SJSA1 (cell line): ENCODE measurements at regions not wholly inside any gene's neighbourhood (a gene's known extent, or its start where the extent isn't known, plus 50 kb on each side); places are given as distances from the start of the nearest gene placed in this dataset.

Experiments used
- DNase-seq, 2 experiments: peaks; one replicate each; pipeline ENCODE4 v3.0.0-alpha.2; 2015 to 2020; ENCODE audit warnings: low spot score in 2 of 2, low read depth in 1 of 2
- H3K27ac ChIP-seq: fragments of 250-450 bp; sonication (Bioruptor Pico); 2 replicates; pipeline ENCODE4 v1.5.1; 2020; ENCODE audit warnings: mild to moderate bottlenecking, moderate library complexity
- H3K27me3 ChIP-seq: fragments of 250-450 bp; sonication (Bioruptor Pico); replicated peaks from 2 replicates; pipeline ENCODE4 v1.5.1; 2020; ENCODE audit warnings: mild to moderate bottlenecking, moderate library complexity
- H3K36me3 ChIP-seq: fragments of 250-450 bp; sonication (Bioruptor Pico); 2 replicates; pipeline ENCODE4 v1.5.1; 2020; ENCODE audit warnings: mild to moderate bottlenecking
- H3K4me1 ChIP-seq: fragments of 250-450 bp; sonication (Bioruptor Pico); replicated peaks from 2 replicates; pipeline ENCODE4 v1.6.1; 2021; ENCODE audit warnings: mild to moderate bottlenecking
- H3K4me3 ChIP-seq: fragments of 250-450 bp; sonication (Bioruptor Pico); 2 replicates; pipeline ENCODE4 v1.5.1; 2020; ENCODE audit warnings: mild to moderate bottlenecking
- H3K9me3 ChIP-seq: fragments of 250-450 bp; sonication (Bioruptor Pico); replicated peaks from 2 replicates; pipeline ENCODE4 v1.5.1; 2020; ENCODE audit warnings: mild to moderate bottlenecking

GRCh38 chr2:76464310-76464709 is 753.6 kb upstream of the GCFC2 start:
- Histone ChIP-seq H3K27me3 (no peaks in the 10 kb centered on the region), H3K4me3 (no peak overlapping the region), H3K4me1 (no peaks in the 10 kb centered on the region), H3K9me3 (no peaks in the 10 kb centered on the region), H3K36me3 (no peaks in the 10 kb centered on the region), H3K27ac (no peak overlapping the region)
- no peak for DNase-seq

- H3K4me3 ChIP-seq: no peak overlapping the region
- no peaks in the 10 kb centered on the region for H3K9me3 ChIP-seq
- H3K36me3 ChIP-seq: no peaks in the 10 kb centered on the region
- no peak overlapping the region for H3K27ac ChIP-seq
- H3K4me1 ChIP-seq: no peaks in the 10 kb centered on the region
- 0 out of 2 replicates have a peak, but pooled peaks cover 4% of the 10 kb centered on the region for H3K27me3 ChIP-seq
- no peak for DNase-seq
These were observed 750.7 kb upstream of the GCFC2 start for GRCh38 chr2:76461431-76461830.

GRCh38 chr2:76455910-76456309 is 745.2 kb upstream of the GCFC2 start:
- DNase-seq: no peak
- Histone ChIP-seq H3K9me3 (no peaks in the 10 kb centered on the region), H3K27ac (no peak overlapping the region), H3K36me3 (no peaks in the 10 kb centered on the region), H3K4me1 (no peaks in the 10 kb centered on the region), H3K27me3 (0 out of 2 replicates have a peak, but pooled peaks cover 4% of the 10 kb centered on the region), H3K4me3 (no peak overlapping the region)

- Histone ChIP-seq H3K4me3 (no peak overlapping the region), H3K9me3 (no peaks in the 10 kb centered on the region), H3K27me3 (no peaks in the 10 kb centered on the region), H3K27ac (no peak overlapping the region), H3K36me3 (no peaks in the 10 kb centered on the region), H3K4me1 (no peaks in the 10 kb centered on the region)
- no peak for DNase-seq
These were observed 739.3 kb upstream of the GCFC2 start for GRCh38 chr2:76450024-76450475.

- no peak for DNase-seq
- Histone ChIP-seq H3K36me3 (no peaks in the 10 kb centered on the region), H3K9me3 (no peaks in the 10 kb centered on the region), H3K27me3 (no peaks in the 10 kb centered on the region), H3K4me1 (no peaks in the 10 kb centered on the region), H3K4me3 (no peak overlapping the region), H3K27ac (no peak overlapping the region)
These were observed 738.2 kb upstream of the GCFC2 start for GRCh38 chr2:76448956-76449355.

- no peaks in the 10 kb centered on the region for H3K4me1 ChIP-seq
- H3K36me3 ChIP-seq: no peaks in the 10 kb centered on the region
- H3K4me3 ChIP-seq: no peak overlapping the region
- no peaks in the 10 kb centered on the region for H3K9me3 ChIP-seq
- no peaks in the 10 kb centered on the region for H3K27me3 ChIP-seq
- no peak overlapping the region for H3K27ac ChIP-seq
- DNase-seq: no peak
These were observed 736.6 kb upstream of the GCFC2 start for GRCh38 chr2:76447294-76447693.

- no peaks in the 10 kb centered on the region for H3K4me1 ChIP-seq
- no peaks in the 10 kb centered on the region for H3K27me3 ChIP-seq
- no peak overlapping the region for H3K4me3 ChIP-seq
- H3K27ac ChIP-seq: no peak overlapping the region
- DNase-seq: no peak
- H3K9me3 ChIP-seq: no peaks in the 10 kb centered on the region
- H3K36me3 ChIP-seq: no peaks in the 10 kb centered on the region
These were observed 736.2 kb upstream of the GCFC2 start for GRCh38 chr2:76446872-76447271.

GRCh38 chr2:76445880-76446279 is 735.2 kb upstream of the GCFC2 start:
- H3K27ac ChIP-seq: no peak overlapping the region
- no peak overlapping the region for H3K4me3 ChIP-seq
- H3K36me3 ChIP-seq: no peaks in the 10 kb centered on the region

GRCh38 chr2:76444732-76445131 is 734.0 kb upstream of the GCFC2 start:
- Histone ChIP-seq H3K9me3 (no peaks in the 10 kb centered on the region), H3K4me3 (no peak overlapping the region), H3K4me1 (no peaks in the 10 kb centered on the region)

More at GRCh38 chr2:76445880-76446279, 735.2 kb upstream of the GCFC2 start:
- Histone ChIP-seq H3K27me3 (no peaks in the 10 kb centered on the region), H3K4me1 (no peaks in the 10 kb centered on the region), H3K9me3 (no peaks in the 10 kb centered on the region)
- no peak for DNase-seq

GRCh38 chr2:76437564-76437963 is 726.8 kb upstream of the GCFC2 start:
- H3K36me3 ChIP-seq: no peaks in the 10 kb centered on the region
- H3K4me1 ChIP-seq: no peaks in the 10 kb centered on the region
- H3K27me3 ChIP-seq: no peaks in the 10 kb centered on the region
- no peak for DNase-seq
- no peaks in the 10 kb centered on the region for H3K9me3 ChIP-seq
- H3K4me3 ChIP-seq: no peak overlapping the region
- no peak overlapping the region for H3K27ac ChIP-seq

More at GRCh38 chr2:76444732-76445131, 734.0 kb upstream of the GCFC2 start:
- no peak for DNase-seq
- Histone ChIP-seq H3K27ac (no peak overlapping the region), H3K36me3 (no peaks in the 10 kb centered on the region), H3K27me3 (no peaks in the 10 kb centered on the region)

GRCh38 chr2:76429374-76429773 is 718.7 kb upstream of the GCFC2 start:
- Histone ChIP-seq H3K4me1 (no peaks in the 10 kb centered on the region), H3K9me3 (no peaks in the 10 kb centered on the region), H3K36me3 (no peaks in the 10 kb centered on the region), H3K27me3 (no peaks in the 10 kb centered on the region), H3K27ac (no peak overlapping the region), H3K4me3 (no peak overlapping the region)
- DNase-seq: no peak

GRCh38 chr2:76427452-76427851 is 716.7 kb upstream of the GCFC2 start:
- peak in 1 of 2 experiments; percentile 12 for DNase-seq

GRCh38 chr2:76415821-76416220 is 705.1 kb upstream of the GCFC2 start:
- H3K9me3 ChIP-seq: no peaks in the 10 kb centered on the region
- no peaks in the 10 kb centered on the region for H3K27me3 ChIP-seq
- DNase-seq: no peak
- H3K4me3 ChIP-seq: no peak overlapping the region
- H3K4me1 ChIP-seq: no peaks in the 10 kb centered on the region
- H3K27ac ChIP-seq: no peak overlapping the region
- no peaks in the 10 kb centered on the region for H3K36me3 ChIP-seq

More at GRCh38 chr2:76427452-76427851, 716.7 kb upstream of the GCFC2 start:
- Histone ChIP-seq H3K9me3 (no peaks in the 10 kb centered on the region), H3K27me3 (no peaks in the 10 kb centered on the region), H3K36me3 (no peaks in the 10 kb centered on the region), H3K4me3 (no peak overlapping the region), H3K4me1 (no peaks in the 10 kb centered on the region), H3K27ac (no peak overlapping the region)

GRCh38 chr2:76413436-76413835 is 702.7 kb upstream of the GCFC2 start:
- Histone ChIP-seq H3K4me3 (no peak overlapping the region), H3K27me3 (no peaks in the 10 kb centered on the region), H3K4me1 (no peaks in the 10 kb centered on the region), H3K27ac (no peak overlapping the region), H3K9me3 (no peaks in the 10 kb centered on the region), H3K36me3 (no peaks in the 10 kb centered on the region)
- DNase-seq: no peak

- DNase-seq: no peak
- no peaks in the 10 kb centered on the region for H3K9me3 ChIP-seq
- no peak overlapping the region for H3K27ac ChIP-seq
- no peaks in the 10 kb centered on the region for H3K36me3 ChIP-seq
- no peak overlapping the region for H3K4me3 ChIP-seq
- H3K4me1 ChIP-seq: no peaks in the 10 kb centered on the region
- H3K27me3 ChIP-seq: no peaks in the 10 kb centered on the region
These were observed 695.6 kb upstream of the GCFC2 start for GRCh38 chr2:76406134-76406855.
